HG02852 (cell line): ENCODE measurements at regions not wholly inside any gene's neighbourhood (a gene's known extent, or its start where the extent isn't known, plus 50 kb on each side); places are given as distances from the start of the nearest gene placed in this dataset.
"Not testable (repeated sequence)": the region's sequence is repeated elsewhere in the genome, so short reads cannot be mapped to it uniquely, and the experiment has no call there.

Experiments
- ATAC-seq: cut with Tn5 transposase; IDR thresholded peaks from one replicate; pipeline ENCODE4 v1.9.1; 2021; ENCODE audit warnings: mild to moderate bottlenecking, moderate library complexity; ENCODE audit not compliant: unreplicated experiment

GRCh38 chr7:150098592-150098991 is 224.6 kb upstream of the LRRC61 start:
- ATAC-seq = not testable (repeated sequence)

- not testable (repeated sequence) for ATAC-seq
Measured at GRCh38 chr7:150101282-150101681, 221.9 kb upstream of the LRRC61 start.

GRCh38 chr7:150107283-150107682 is 215.9 kb upstream of the LRRC61 start:
- not testable (repeated sequence) for ATAC-seq

- not testable (repeated sequence) for ATAC-seq
Measured at GRCh38 chr7:150110375-150110820, 212.8 kb upstream of the LRRC61 start.

- not testable (repeated sequence) for ATAC-seq
Measured at GRCh38 chr7:150110882-150111281, 212.3 kb upstream of the LRRC61 start.

- not testable (repeated sequence) for ATAC-seq
Measured at GRCh38 chr7:150111373-150112139, 211.6 kb upstream of the LRRC61 start.

- not testable (repeated sequence) for ATAC-seq
Measured at GRCh38 chr7:150113301-150113700, 209.9 kb upstream of the LRRC61 start.

GRCh38 chr7:150114591-150114990 is 208.6 kb upstream of the LRRC61 start:
- ATAC-seq = not testable (repeated sequence)

GRCh38 chr7:150119966-150120365 is 203.2 kb upstream of the LRRC61 start:
- ATAC-seq = not testable (repeated sequence)

GRCh38 chr7:150125831-150126230 is 197.3 kb upstream of the LRRC61 start:
- ATAC-seq = not testable (repeated sequence)

- not testable (repeated sequence) for ATAC-seq
Measured at GRCh38 chr7:150134451-150134850, 188.7 kb upstream of the LRRC61 start.

- not testable (repeated sequence) for ATAC-seq
Measured at GRCh38 chr7:150135620-150136190, 187.4 kb upstream of the LRRC61 start.

GRCh38 chr7:150139840-150140239 is 183.3 kb upstream of the LRRC61 start:
- ATAC-seq = not testable (repeated sequence)

GRCh38 chr7:150141525-150142345 is 181.4 kb upstream of the LRRC61 start:
- ATAC-seq = not testable (repeated sequence)

GRCh38 chr7:150146124-150146523 is 177.0 kb upstream of the LRRC61 start:
- ATAC-seq = not testable (repeated sequence)

GRCh38 chr7:150147524-150147923 is 175.6 kb upstream of the LRRC61 start:
- ATAC-seq = not testable (repeated sequence)

- not testable (repeated sequence) for ATAC-seq
Measured at GRCh38 chr7:150156015-150156414, 167.1 kb upstream of the LRRC61 start.

GRCh38 chr7:150158696-150159095 is 164.5 kb upstream of the LRRC61 start:
- not testable (repeated sequence) for ATAC-seq

GRCh38 chr7:150169515-150169914 is 153.6 kb upstream of the LRRC61 start:
- ATAC-seq = not testable (repeated sequence)

- not testable (repeated sequence) for ATAC-seq
Measured at GRCh38 chr7:150169943-150170490, 153.1 kb upstream of the LRRC61 start.

- not testable (repeated sequence) for ATAC-seq
Measured at GRCh38 chr7:150183602-150184001, 139.6 kb upstream of the LRRC61 start.
